Hepatocyte (in vitro differentiated cells): ENCODE measurements at regions not wholly inside any gene's neighbourhood (a gene's known extent, or its start where the extent isn't known, plus 50 kb on each side); places are given as distances from the start of the nearest gene placed in this dataset.

Experiments used
- CTCF ChIP-seq: fragments of 200-600 bp; sonication (generic); IDR thresholded peaks from 2 replicates; pipeline ENCODE4 v1.5.1; 2016; ENCODE audit warnings: antibody characterized with exemption, mild to moderate bottlenecking; ENCODE audit not compliant: poor library complexity
- EZH2phosphoT487 ChIP-seq: fragments of 200-600 bp; sonication (generic); IDR thresholded peaks from one replicate; pipeline ENCODE4 v1.6.1; 2018; ENCODE audit warnings: antibody characterized with exemption, mild to moderate bottlenecking, low read depth, moderate library complexity; ENCODE audit not compliant: unreplicated experiment, severe bottlenecking

GRCh38 chr10:118823256-118823907 is 68.6 kb upstream of the CACUL1 start:
- TF ChIP-seq CTCF (no peak), EZH2phosphoT487 (no peak)
